NCI-H460 (cell line): ENCODE measurements at regions not wholly inside any gene's neighbourhood (a gene's known extent, or its start where the extent isn't known, plus 50 kb on each side); places are given as distances from the start of the nearest gene placed in this dataset.
"Not testable (repeated sequence)": the region's sequence is repeated elsewhere in the genome, so short reads cannot be mapped to it uniquely, and the experiment has no call there.

Experiments used
- DNase-seq: peaks from one replicate; pipeline ENCODE4 v3.0.0-alpha.2; 2016; ENCODE audit warnings: low read depth; ENCODE audit errors: extremely low read depth

DNA sequence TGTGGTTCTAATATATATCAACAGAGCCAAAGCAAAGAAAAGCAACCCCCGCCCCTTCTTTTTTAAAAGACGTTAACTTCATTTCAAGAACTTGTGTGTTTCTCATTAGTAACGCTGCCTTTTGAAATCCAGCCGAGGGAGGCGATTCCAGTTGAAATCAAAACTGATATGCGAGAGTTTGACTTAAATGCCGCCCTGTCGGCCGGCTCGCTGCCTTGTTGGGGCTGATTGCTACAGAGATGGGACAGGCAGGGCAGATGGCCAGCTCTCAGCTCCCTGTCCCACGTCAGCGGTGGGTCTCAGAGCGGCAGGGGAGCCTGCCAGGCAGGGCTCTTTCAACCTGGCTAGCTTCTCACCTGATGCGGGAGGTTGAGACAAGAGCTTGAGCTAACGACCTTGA, 51.9 kb upstream of the ALX4 start:
- no peak for DNase-seq

DNA sequence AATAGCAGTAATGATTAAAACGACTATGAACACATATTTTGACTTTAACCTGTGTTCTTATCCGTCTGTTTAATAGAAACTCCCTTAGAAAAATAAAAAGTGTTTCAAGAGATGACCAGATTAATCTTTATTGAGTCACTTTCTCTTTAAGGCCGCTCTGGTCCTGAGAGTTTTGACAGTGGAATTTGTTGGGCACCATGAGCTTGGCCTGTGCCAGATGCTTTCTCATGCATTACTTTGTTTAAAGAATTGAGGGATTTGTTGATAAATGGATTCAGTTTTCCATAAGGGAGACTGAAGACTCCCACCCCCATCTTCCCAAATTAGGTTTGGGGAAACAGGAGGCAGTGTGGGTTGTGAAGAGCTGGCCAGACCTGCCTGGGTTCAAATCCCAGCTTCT, 53.2 kb upstream of the ALX4 start:
- DNase-seq = no peak

DNA sequence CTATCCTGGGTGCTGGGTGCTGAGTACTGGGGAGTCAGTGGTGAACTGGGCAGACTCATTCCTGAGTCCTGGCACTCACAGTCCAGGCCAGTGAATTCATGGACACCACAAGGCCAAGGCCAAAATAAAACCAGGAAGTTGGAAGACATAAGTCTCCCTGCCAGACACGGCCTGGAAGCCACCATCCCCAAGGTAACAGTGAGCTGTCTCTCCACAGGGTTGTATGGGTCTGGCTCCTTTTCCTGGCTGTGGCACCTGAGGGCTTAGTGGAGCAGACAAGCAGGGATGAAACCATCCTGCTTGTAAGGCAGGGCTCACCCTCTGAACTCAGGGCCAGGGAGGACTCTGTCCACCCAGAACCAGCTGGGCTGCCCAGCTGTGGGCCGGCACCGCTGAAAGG, 54.7 kb upstream of the ALX4 start:
- no peak for DNase-seq

DNA sequence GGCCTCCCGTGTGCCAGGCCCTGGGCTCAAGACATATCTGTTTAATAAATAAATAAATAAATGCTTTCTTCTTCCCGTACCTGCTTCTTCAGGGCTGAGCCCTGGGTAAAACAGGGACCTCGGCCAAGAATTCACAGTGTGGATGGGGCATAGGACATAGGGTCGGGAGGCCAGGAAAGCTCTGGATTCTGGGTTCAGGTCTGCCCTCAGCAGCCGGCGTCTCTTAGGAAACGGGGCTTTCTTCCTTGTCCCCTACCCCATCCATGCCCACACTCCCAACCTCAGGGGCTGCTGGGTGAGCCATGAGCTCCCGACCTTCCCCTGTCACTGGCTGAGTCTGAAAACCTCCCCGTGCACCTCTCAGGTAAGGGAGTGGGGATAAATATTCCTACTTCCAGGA, 55.7 kb upstream of the ALX4 start:
- no peak for DNase-seq

DNA sequence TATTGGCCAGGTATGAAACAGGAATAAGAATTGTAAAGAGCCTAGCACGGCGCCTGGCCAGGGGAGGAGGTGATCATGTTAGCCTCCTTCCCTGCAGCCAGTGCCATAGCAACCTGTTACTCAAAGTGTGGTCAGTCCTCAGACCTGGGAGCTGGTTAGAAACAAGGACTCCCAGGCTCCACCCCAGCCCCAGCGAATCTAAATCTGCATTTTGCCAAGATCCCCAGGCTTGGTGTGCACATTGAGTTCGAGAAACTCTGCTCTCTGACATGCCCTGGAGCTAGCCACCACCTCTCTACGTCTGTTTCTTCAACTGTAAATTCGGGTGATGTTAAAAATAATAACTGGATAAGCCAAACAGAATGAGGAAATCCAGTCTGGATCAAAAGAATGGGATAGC, 56.1 kb upstream of the ALX4 start:
- no peak for DNase-seq

DNA sequence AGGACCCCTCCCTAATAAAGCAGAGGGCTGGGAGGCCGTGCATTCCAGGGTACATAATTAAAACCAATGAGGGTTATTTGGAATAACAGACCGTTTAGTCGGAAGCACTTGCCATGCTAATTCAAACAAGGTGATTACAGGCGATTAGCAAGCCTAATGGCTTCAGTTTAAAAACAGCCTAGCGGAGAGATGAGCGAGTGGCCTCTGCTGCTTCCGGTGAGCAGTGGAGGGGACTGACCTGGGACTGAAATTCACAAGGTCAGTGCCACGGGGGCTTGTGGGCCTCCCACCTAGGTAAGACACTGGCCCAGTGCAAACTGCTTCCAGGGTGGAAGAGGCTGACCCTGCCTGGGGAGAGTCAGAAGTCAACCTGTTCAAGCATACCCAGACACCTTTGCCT, 56.8 kb upstream of the ALX4 start:
- DNase-seq = no peak

DNA sequence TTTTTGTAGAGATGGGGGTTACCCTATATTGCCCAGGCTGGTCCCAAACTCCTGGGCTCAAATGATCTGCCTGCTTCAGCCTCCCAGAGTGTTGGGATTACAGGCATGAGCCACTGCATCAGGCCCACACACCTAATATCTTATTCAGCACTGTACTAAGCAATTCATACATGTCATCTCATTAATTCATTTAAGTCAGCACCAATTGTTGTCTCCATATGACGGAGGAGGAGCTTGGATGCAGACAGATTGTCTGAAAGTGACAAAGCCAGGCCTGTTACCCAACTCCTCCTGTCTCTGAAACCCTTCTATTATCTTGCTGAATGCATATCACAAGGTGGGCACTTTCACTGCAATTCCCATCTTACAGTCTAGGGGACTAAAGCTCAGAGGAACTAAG, 57.5 kb upstream of the ALX4 start:
- DNase-seq = no peak

DNA sequence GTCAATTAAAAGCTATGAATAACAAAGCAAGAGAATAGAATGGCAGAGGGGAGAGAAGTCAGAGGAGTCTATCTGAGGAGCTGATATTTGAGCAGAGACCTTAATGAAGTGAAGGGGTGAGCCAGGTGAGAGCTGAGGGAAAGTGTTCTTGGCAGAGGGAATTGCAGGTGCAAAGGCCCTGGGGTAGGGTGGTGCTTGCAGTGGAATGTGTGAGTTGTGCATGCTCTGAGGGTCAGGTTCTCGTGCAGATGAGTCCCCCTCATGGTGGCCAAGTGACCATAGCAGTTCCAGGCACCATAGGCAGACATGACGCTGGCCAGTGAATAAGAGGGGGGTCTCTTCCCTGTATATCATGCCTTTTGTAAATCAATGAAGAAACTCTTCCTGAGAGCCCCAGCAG, 58.9 kb upstream of the ALX4 start:
- DNase-seq = no peak

DNA sequence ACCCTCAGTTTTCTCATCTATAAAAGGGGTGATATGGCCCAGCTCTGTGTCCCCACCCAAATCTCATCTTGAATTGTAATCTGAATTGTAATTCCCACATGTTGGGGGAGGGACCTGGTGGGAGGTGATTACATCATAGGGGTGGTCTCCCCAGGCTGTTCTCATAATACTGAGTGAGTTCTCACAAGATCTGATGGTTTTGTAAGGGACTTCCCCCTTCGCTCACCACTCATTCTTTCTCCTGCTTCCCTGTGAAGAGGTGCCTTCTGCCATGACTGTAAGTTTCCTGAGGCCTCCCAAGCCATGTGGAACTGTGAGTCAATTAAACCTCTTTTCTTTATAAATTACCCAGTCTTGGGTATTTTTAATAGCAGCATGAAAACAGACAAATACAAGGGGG, 61.1 kb upstream of the ALX4 start:
- not testable (repeated sequence) for DNase-seq

DNA sequence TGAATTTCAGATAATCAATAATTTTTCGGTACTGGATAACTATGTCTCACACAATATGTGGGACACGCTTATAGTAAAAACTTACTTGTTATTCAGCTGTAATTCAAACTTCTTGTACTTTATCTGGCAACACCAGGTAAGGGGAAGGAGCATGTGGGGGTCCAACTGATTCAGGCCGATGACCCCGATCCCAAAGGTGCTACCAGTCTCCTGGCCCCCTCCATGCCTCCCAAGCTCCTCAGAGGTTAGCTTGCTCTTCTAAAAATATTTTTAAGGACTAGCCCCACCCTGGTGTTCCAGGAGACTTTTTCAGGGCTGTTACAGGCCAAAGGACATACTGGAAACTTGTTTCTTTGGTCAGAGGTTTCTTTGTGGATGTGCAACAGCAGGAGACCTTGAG, 61.8 kb upstream of the ALX4 start:
- DNase-seq = no peak

DNA sequence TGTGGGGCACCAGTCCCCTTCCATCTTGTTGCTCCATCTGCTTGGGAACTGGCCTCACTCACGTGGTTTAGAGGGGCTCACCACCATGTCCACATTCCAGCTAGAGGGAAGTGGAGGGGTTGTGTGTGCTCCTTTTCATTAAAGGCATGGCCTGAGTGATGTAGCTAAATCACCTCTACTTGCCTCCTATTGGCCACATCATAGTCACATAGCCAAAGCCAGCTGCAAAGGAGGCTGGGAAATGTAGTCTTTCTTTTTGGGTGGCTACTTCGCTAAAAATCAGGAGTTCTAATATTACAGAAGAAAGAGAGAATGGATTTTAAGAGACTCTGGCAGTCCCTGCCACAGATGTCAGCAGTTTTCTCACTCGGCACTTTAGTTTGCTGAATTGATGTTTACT, 63.0 kb upstream of the ALX4 start:
- DNase-seq = no peak

DNA sequence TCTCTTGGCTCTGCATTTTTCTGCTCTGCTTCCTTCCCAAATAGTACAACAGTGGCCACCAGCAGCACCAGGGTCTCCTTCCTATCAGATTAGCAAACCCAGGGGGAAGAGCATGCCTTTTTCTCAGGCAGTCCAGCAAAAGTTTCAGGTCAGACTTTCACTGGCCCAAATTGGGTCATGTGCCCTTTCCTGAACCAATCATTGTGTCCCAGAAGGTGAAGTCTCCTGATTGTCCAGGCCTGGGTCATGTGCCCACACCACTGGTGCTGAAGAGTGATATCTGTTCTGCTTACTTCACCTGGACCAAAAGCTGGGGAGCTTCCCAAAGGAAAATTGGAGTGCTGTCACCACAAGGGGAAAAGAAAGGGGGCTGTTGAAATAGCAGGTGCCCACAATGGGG, 64.1 kb upstream of the ALX4 start:
- no peak for DNase-seq

DNA sequence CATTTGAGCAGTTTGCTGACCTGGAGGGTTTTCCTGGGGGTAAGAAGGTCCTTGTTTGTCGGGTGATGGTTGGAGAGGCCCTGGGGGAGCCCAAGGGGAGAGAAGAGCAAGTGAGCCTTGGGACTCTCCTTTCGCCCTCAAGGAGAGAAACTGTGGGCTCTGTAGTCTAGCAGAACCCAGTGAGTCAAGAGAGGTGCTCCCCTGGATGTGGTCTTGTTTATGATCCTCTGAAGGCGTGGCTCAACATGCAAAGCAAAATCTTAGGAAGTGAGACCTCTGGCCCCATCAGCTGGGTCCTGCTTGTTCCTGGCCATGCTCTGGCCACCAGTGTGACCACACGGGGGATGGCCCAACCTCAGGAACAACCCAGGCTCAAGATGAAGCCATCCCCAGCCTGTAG, 66.5 kb upstream of the ALX4 start:
- no peak for DNase-seq

DNA sequence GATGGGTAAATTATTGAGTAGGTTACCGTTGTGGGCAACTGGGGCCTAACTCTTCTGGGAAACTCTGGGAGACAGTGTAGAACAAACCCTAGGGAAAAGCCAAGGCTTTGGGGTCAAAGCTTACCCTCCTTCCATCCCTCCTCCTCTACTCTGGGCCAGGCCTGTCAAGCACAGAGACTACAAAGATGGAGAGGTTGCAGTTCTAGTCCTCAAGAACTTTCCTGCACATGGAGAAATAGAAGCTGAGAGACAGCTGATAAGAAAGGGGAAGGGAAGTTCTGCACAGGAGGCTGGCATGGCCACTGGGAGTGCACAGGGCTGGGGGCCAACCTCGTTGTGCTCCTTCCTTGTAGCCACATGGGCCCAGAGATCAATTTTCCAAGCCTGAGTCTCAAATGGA, 67.2 kb upstream of the ALX4 start:
- no peak for DNase-seq

DNA sequence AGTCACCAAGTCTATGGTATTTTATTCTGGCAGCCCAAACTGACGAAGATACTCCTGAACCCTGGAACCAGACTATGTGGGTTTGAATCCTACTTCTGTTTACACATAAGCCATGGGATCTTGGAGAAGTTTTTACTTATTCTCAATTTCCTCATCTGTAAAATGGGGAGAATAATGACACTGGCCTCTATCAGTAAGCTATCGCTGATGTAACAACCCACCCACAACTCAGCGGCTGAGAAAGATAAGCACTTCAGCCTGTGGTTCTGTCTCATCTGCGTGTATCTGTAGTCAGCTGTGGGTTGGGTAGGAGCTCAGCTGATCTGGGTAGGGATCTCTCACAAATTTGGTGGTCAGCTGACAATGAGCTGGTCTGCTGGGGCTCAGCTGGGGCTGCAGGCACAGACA, 68.0 kb upstream of the ALX4 start:
- DNase-seq = no peak

DNA sequence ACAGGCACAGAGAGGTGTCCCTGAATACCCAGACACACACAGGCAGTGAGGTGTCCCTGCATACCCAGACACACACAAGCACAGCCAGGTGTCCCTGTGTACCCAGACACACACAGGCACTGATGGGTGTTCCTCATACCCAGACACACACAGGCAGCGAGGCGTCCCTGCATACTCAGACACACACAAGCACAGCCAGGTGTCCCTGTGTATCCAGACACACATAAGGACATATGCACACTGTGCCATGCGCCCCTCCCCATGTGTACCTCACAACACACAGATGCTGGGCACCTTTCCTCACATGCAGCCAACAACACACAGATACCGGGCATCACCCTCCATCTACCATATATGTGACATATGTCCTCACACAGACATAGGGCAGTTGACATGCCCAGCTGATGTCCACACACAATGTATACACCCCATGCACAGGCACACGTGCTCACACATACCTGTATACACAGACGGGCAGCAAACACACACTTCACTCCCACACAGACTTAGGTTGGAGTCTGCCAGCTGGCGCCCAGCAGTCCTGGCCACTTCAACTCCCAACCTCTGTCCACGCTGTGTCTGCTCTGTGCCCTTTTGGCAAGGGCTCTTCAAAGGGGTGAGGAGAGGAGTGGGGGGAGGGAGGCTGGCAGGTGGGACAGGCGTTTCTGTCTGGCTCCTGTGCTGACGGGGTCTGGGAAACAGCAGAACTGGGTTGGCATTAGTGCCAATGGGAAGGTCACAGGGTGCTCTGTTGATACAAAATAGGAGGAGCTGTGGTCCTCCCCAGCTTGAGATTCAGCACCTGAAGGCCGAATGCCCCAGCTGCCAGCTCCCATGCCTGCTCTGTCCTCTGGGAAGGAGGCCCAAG, 69.4 kb upstream of the ALX4 start:
- DNase-seq = no peak

DNA sequence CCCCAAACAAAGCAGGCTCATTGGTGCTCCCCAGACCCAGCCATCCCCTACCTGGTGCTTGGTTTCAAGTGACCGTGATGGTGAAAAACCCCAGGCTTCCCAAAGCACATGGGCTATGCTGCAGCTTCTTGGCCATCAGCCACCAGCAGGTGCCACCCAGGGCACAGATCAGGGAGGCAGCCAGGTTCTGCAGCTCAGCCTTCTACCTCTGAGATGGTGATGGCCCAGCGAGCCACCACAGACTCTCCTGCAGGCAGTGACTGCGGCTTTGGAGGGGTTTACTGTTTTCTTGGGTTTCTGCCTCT, 70.0 kb upstream of the ALX4 start:
- no peak for DNase-seq

DNA sequence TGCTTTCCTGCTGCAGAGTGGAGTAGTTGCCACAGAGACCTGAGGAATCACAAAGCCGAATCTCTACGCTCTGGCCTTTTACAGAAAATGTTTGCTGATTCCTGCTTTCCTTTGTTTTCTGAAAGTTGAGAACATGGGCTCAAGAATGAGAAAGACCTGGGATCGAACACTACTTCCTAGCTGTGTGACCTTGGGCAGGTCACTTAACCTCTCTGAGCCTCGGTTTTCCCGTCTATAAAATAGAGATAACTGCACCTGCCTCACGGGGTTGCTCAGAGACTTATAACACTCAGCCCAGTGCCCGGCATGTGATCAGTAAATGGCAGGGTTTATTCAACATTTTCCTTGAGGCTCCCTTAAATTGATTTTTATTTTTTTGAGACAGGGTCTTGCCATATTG, 70.9 kb upstream of the ALX4 start:
- DNase-seq = no peak

DNA sequence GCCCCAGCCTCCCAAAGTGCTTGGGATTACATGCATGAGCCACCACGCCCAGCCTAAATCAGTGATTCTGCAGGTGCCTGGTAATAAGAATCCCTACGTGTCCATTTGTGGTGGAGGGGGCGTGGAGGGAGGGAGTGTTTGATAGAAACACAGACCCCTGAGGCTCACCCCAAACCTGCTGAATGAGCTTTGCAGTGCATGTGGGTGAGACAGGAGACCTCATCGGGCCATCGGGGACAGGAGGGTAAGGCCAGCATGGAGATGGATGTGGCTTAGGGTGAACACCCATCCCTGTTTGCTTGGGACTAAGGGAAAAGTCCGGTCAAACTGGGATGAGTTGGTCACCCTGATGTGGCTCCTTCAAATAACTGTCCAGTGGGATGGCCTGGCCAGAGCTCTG, 71.3 kb upstream of the ALX4 start:
- no peak for DNase-seq

DNA sequence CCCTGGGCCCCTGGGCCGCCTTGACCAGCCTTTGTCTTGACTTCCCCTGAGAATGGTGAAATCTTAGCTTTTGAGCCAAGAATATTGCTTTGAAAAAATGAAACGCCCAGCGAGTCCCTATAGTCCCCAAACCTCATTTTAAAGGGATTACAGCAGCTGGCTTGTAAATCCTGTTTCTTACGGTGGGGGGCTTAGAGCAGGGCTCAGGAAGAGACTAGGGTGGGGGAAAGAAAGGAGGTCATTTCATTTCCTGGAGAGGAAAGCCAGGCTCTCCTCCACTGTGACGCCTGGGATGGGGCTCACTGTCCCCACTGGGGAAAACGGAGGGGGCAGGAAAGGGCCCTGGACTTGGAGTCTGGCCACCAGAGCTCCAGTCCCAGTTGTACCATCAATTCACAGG, 72.2 kb upstream of the ALX4 start:
- DNase-seq = no peak

DNA sequence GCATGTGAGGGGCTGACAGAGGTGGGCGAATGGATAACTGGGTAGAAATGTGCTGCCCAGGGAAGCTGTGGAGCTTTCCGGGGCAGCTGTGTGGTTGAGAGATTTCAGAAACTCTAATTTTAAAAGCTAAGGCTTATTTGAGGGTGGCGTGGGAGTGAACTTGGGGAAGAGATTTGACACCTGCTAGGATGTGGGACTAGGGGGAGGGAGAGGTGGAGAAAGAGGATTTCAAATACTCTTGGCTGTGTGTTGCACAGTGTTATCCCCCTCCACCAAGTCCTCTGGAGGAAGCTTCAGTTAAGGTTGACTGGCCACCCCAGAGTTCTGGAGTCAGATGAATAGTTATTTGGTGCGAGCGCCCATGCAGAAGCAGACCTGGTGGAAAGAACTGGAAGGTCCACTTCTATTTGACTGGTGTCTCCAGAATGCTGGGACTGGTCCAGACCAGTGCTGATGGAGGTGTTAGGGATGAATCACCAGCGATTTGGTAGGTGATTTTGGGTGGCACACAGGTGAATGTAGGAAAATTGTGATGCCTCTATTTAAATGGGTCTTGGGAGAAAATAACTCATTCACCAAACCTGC, 72.8 kb upstream of the ALX4 start:
- DNase-seq = no peak

DNA sequence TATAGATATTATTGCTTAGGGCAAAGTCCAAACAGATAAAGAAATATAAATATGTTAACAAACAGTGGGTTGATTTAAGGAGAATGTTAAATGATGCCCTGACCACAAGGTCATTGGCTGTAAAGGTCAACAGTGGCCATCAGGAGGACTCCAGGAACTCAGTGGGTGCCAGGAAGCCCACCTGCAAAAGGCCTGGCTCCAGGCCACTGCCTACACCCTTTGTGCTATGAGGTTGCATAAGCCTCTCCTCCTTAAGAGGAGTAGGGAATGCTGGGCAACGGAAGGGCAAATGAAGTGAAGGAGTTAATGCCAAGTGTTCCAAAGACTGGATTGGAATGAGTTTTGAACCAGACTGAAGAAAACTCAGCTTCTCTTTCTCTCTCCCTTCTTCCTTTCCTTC, 73.3 kb upstream of the ALX4 start:
- DNase-seq = no peak

DNA sequence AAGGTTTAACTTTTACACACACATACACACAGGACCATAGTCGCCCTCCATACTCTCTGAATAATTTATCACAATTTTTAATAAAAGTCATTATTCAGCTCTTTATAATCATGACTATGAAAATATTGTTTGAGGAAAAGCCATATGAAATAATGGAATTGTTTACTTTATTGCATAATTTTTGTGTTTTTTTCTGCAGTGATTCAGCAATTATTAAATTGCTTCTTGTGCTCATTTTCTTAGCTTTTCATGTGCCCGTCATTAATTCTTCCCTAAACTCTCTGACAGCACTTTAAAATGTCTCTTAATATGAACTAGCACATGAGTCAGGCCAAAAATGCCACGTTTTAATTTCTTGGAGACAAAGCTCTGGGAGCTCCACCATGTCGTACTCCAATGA, 77.5 kb upstream of the ALX4 start:
- no peak for DNase-seq
